Suppressor macrophage (primary cell): ENCODE measurements at regions not wholly inside any gene's neighbourhood (a gene's known extent, or its start where the extent isn't known, plus 50 kb on each side); places are given as distances from the start of the nearest gene placed in this dataset.
"Not testable (repeated sequence)": the region's sequence is repeated elsewhere in the genome, so short reads cannot be mapped to it uniquely, and the experiment has no call there.

Experiments
- DNase-seq, 4 experiments: peaks; one replicate each; pipeline ENCODE4 v3.0.0-alpha.2; 2020 to 2022

DNA sequence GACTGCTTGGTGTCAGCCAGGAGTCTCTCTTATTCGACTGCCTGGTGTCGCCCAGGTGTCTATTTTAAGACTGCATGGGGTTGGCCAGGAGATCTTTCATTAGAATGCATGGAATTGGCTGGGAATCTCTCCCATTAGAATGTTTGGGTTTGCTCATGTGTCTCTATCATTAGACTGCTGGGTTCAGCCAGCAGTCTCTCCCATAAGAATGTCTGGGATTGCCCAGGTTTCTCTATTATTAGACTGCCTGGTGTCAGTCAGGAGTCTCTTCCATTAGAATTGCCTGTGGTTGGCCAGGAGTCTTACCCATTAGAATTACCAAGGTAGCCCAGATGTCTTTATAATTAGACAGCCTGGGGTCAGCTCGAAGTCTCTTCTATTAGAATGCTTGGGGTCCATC, 1496.0 kb downstream of the UQCRFS1 start:
- DNase-seq: no peak

DNA sequence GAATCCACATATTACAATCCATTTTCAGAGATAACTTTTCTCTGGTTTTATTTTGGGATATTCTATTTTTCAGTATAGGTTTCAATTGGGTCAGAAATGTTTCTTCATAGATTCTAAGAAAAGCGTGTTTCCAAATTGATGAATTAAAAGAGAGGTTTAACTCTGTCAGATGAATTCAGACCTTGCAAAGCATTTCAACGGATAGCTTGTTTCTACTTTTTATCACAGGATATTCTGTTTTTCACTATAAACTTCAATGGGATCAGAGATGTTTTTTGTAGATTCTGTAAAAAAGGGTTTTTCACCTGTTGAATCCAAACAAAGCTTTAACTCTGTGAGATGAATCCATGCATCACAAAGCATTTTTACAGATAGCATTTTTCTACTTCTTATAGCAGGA, 1498.1 kb downstream of the UQCRFS1 start:
- no peak for DNase-seq

- DNase-seq: no peak
These were observed 1503.5 kb downstream of the UQCRFS1 start for GRCh38 chr19:27709496-27709895.

- not testable (repeated sequence) for DNase-seq
These were observed 1504.0 kb downstream of the UQCRFS1 start for GRCh38 chr19:27708986-27709385.

GRCh38 chr19:27707026-27707425, 1505.9 kb downstream of the UQCRFS1 start:
- DNase-seq: not testable (repeated sequence)

DNA sequence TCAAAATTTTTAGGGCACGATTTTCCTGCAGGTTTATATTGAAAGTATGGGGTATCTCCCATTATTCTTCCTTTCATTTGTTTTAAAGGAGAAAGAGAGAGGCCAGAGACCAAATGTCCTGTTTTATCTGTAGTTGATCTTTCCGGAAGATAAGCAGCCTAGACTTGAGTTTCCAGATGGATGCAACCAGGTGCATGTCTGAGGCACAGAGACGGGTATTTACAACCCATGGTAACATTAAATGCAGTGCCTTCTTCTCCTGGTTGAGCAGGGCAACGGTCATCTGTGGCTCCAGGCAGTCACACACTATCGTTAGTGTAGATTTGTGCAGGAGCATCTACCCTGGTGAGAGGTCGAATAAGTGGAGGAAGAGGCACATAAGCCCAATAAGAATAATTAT, 1507.1 kb downstream of the UQCRFS1 start:
- no peak for DNase-seq

DNA sequence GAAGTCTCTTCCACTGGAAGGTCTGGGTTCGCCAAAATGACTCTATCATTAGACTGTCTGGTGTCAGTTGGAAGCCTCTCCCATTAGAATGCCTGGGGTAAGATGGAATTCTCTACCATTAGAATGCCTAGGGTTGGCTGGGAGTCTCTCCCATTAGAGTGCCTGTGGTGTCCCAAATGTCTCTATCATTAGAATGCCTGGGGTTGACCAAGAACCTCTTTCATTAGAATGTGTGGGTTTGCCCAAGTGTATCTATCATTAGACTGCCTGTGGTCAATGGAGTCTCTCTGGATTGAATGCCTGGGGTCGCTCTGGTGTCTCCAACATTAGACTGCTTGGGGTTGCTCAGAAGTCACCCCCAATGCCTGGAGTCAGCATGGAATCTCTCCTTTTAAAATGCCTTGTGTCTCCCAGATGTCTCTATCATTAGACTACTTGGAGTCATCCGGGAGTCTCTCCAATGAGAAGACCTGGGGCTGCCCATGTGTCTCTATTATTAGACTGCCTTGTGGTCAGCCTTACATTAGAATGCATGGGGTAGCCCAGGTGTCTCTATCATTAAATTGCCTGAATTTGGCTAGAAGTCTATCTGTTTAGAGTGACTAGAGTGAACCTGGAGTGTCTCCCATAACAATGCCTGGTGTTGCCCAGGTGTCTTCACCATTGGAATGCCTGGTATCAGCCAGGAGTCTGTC, 1518.4 kb downstream of the UQCRFS1 start:
- DNase-seq: no peak

GRCh38 chr19:27691991-27692390, 1521.0 kb downstream of the UQCRFS1 start:
- no peak for DNase-seq

DNA sequence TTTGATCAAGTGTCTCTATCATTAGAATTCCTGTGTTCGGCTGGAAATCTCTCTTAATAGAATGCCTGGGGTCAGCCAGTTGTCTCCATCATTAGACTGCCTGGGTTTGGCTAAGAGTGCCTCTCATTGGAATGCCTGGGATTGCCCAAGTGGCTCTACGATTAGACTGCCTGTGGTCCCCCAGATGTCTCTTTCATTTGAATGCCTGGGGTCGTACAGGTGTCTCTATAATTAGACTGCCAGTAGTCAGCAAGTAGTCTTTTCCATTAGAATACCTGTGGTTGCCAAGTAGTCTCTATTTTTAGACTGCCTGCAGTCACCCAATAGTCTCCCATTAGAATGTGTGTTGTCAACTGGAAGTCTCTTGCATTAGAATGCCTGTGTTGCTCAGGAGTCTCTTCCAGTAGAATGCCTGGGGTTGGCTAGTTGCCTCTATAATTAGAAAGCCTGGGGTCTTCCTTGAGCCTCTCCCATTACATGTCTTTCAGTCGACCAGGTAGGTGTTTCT, 1523.2 kb downstream of the UQCRFS1 start:
- no peak for DNase-seq

GRCh38 chr19:27684293-27684692, 1528.7 kb downstream of the UQCRFS1 start:
- DNase-seq: no peak

DNA sequence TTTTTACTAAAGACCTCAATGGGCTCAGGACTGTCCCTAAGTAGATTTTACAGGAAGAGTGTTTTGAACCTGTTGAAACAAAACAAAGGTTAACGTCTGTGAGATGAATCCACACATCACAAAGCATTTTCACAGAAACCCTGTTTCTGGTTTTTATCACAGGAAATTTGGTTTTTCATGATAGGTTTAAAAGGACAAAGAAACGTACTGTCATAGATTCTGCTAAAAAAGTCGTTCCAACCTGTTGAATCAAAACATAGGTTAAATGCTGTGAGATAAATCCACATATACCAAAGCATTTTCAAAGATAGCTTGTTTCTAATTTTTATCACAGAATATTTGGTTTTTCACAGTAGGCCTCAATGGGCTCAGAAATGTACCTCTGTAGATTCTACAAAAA, 1531.0 kb downstream of the UQCRFS1 start:
- no peak for DNase-seq

GRCh38 chr19:27679905-27680304, 1533.0 kb downstream of the UQCRFS1 start:
- no peak for DNase-seq

DNA sequence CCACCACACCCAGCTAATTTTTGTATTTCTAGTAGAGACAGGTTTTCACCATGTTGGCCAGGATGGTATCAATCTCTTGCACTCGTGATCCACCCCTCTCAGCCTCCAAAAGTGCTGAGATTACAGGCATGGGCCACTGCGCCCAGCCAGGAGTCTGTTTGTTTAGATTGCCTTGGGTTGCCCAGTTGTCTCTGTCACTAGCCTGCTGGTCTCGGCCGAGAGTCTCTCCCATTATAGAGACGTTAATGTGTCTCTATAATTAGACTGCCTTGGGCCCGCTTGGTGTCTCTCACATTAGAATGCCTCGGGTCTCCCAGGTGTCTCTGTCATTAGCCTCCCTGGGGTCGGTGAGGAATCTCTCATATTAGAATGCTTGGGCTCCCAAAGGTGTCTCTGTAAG, 1533.6 kb downstream of the UQCRFS1 start:
- no peak for DNase-seq

GRCh38 chr19:27676877-27677276, 1536.1 kb downstream of the UQCRFS1 start:
- DNase-seq: no peak

GRCh38 chr19:27676334-27676733, 1536.6 kb downstream of the UQCRFS1 start:
- DNase-seq: no peak

GRCh38 chr19:27675771-27676170, 1537.2 kb downstream of the UQCRFS1 start:
- no peak for DNase-seq

DNA sequence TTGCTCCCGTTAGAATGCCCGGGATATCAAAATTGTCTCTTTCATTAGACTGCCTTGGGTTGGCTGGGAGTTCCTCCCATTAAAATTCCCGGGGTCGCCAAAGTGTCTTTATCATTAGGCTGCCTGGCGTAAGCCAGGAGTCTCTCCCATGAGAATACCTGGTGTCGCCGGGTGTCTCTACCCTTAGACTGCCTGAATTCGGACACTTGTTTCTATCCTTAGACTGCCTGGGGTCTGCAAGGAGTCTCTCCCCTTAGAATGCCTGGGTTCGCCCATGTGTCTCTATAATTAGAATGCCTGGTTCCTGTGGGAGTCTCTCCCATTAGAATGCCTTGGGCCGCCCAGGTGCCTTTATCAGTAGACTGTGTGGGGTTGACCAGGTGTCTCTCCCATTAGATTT, 1538.2 kb downstream of the UQCRFS1 start:
- no peak for DNase-seq

DNA sequence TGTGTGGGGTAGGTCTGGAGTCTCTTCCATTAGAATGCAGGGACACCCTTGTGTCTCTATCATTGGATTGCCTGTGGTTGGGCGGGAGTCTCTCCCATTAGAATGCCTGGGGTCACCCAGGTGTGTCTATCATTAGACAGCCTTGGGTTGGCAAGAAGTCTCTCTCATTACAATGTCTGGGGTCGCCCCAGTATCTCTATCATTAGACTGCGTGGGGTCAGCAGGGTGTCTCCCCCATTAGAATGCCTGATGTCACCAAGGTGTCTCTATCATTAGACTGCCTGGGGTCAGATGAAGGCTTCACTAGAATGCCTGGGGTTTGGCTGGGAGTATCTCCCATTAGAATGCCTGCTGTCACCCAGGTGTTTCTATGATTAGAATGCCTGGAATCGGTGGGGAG, 1539.0 kb downstream of the UQCRFS1 start:
- no peak for DNase-seq

DNA sequence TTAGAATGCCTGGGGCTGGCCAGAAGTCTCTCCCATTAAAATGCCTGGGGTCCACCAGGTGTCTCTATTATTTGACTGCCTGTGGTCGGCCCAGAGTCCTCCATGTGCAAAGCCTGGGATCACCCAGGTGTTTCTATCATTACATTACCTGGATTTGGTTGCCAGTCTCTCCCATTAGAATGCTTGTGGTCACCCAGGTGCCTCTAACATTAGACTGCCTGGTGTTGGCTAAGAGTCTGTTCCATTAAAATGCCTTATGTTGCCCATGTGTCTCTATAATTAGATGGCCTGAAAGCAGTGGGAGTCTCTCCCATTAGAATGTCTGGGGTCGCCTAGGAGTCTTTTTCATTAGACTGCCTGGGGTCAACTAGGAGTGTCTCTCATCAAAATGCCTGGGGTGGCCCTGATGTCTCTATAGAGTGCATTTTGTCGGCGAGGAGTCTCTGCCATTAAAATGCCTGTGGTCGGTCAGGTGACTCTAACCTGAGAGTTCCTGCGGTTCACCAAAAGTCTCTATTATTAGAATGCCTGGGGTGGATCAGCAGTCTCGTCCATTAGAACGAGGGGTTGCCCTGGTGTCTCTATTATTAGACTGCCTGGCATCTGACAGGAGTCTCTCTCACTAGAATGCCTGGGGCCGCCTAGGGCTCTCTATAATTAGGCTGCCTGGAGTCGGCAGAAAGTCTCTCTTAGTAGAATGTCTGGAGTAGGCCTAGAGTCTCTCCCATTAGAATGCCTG, 1540.5 kb downstream of the UQCRFS1 start:
- no peak for DNase-seq

DNA sequence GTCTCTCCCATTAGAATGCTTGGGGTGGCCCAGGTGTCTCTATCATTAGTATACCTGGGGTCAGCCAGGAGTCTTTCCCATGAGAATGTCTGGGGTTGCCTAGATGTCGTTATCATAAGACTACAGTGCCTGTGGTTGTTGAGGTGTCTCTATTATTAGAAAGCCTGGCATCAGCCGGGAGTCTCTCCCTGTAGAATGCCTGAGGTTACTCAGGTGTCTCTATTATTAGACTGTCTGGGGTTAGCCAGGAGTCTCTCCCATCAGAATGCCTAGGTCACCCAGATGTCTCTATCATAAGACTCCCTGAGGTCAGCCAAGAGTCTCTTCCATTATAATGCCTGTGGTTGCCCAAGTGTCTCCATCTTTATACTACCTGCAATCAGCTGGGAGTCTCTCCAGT, 1541.1 kb downstream of the UQCRFS1 start:
- DNase-seq: no peak

DNA sequence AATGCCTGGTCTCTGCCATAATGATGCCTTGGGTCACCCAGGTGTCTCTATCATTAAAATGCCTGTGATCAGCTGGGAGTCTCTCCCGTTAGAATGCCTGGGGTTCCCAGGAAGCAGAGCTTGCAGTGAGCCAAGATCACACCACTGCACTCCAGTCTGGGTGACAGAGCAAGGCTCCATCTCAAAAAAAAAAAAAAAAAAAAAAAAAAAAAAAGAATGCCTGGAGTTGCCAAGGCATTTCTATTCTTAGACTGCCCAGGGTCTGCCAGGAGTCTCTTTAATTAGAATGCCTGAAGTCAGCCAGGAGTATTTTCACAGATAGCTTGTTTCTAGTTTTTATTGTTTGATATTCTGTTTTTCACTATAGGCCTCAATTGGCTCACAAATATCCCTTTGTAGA, 1552.5 kb downstream of the UQCRFS1 start:
- no peak for DNase-seq

GRCh38 chr19:27657271-27658051, 1555.5 kb downstream of the UQCRFS1 start:
- DNase-seq: no peak

- DNase-seq: no peak
These were observed 1558.5 kb downstream of the UQCRFS1 start for GRCh38 chr19:27654266-27654990.
